HG03558 (cell line): ENCODE measurements at regions not wholly inside any gene's neighbourhood (a gene's known extent, or its start where the extent isn't known, plus 50 kb on each side); places are given as distances from the start of the nearest gene placed in this dataset.

Experiments
- ATAC-seq: cut with Tn5 transposase; IDR thresholded peaks from one replicate; pipeline ENCODE4 v1.9.1; 2021; ENCODE audit warnings: moderate number of reproducible peaks; ENCODE audit not compliant: unreplicated experiment; ENCODE audit errors: extremely low read depth

GRCh38 chr15:46672041-46672440, 1037.2 kb downstream of the SQOR start:
- no peak for ATAC-seq

GRCh38 chr15:46676233-46677206, 1040.8 kb upstream of the SEMA6D start:
- ATAC-seq, result no peak

- no peak for ATAC-seq
These were observed 1039.8 kb upstream of the SEMA6D start for GRCh38 chr15:46677491-46677890.

GRCh38 chr15:46681901-46682300, 1035.4 kb upstream of the SEMA6D start:
- ATAC-seq, result no peak

GRCh38 chr15:46682969-46683791, 1034.1 kb upstream of the SEMA6D start:
- ATAC-seq, result no peak

GRCh38 chr15:46685096-46685495, 1032.2 kb upstream of the SEMA6D start:
- no peak for ATAC-seq

GRCh38 chr15:46685681-46686080, 1031.6 kb upstream of the SEMA6D start:
- ATAC-seq, result no peak

GRCh38 chr15:46696281-46696680, 1021.0 kb upstream of the SEMA6D start:
- ATAC-seq, result no peak

- no peak for ATAC-seq
These were observed 1016.0 kb upstream of the SEMA6D start for GRCh38 chr15:46701346-46701745.

GRCh38 chr15:46701896-46702295, 1015.4 kb upstream of the SEMA6D start:
- no peak for ATAC-seq

- ATAC-seq, result no peak
These were observed 1014.1 kb upstream of the SEMA6D start for GRCh38 chr15:46703020-46703861.

- no peak for ATAC-seq
These were observed 1013.3 kb upstream of the SEMA6D start for GRCh38 chr15:46703871-46704637.

- no peak for ATAC-seq
These were observed 1009.9 kb upstream of the SEMA6D start for GRCh38 chr15:46707452-46707851.

GRCh38 chr15:46708226-46708625, 1009.1 kb upstream of the SEMA6D start:
- ATAC-seq, result no peak

- no peak for ATAC-seq
These were observed 1007.7 kb upstream of the SEMA6D start for GRCh38 chr15:46709460-46710083.

- no peak for ATAC-seq
These were observed 1006.8 kb upstream of the SEMA6D start for GRCh38 chr15:46710401-46710960.

- ATAC-seq, result no peak
These were observed 1004.3 kb upstream of the SEMA6D start for GRCh38 chr15:46713045-46713444.

GRCh38 chr15:46714950-46715349, 1002.4 kb upstream of the SEMA6D start:
- no peak for ATAC-seq

GRCh38 chr15:46723308-46723707, 994.0 kb upstream of the SEMA6D start:
- ATAC-seq, result no peak
